ENCODE measurements at regions not wholly inside any gene's neighbourhood (a gene's known extent, or its start where the extent isn't known, plus 50 kb on each side); places are given as distances from the start of the nearest gene placed in this dataset.

- Histone ChIP-seq H3K36me3 (ENCODE audit: control insufficient read depth, insufficient read depth, low read length) (no peaks in the 10 kb centered on the region), H3K9me3 (ENCODE audit: control insufficient read depth, low read depth, low read length) (no peaks in the 10 kb centered on the region), H3K4me3 (ENCODE audit: low read length) (no peak overlapping the region), H3K27me3 (ENCODE audit: control insufficient read depth, insufficient read depth, low read length) (no peaks in the 10 kb centered on the region), H3K27ac (ENCODE audit: low read length) (no peak overlapping the region), H3K4me1 (ENCODE audit: control insufficient read depth, insufficient read depth, low read length) (no peaks in the 10 kb centered on the region)
- no peak for DNase-seq
- 81% methylated on average over 4 of the region's 7 CpGs for WGBS (ENCODE audit: insufficient coverage, low lambda C conversion rate)
Measured at GRCh38 chr18:24819141-24819890, 358.9 kb downstream of the HRH4 start.

GRCh38 chr18:24825397-24825796, 365.0 kb downstream of the HRH4 start:
- no CpG with 5 or more reads among the region's 1 CpG for WGBS (ENCODE audit: insufficient coverage, low lambda C conversion rate)
- Histone ChIP-seq H3K36me3 (ENCODE audit: control insufficient read depth, insufficient read depth, low read length) (no peaks in the 10 kb centered on the region), H3K9me3 (ENCODE audit: control insufficient read depth, low read depth, low read length) (no peaks in the 10 kb centered on the region), H3K27me3 (ENCODE audit: control insufficient read depth, insufficient read depth, low read length) (no peaks in the 10 kb centered on the region), H3K4me1 (ENCODE audit: control insufficient read depth, insufficient read depth, low read length) (no peaks in the 10 kb centered on the region), H3K27ac (ENCODE audit: low read length) (no peak overlapping the region), H3K4me3 (ENCODE audit: low read length) (no peak overlapping the region)
- DNase-seq = no peak

GRCh38 chr18:24826605-24827004, 366.2 kb downstream of the HRH4 start:
- no peaks in the 10 kb centered on the region for H3K36me3 ChIP-seq (ENCODE audit: control insufficient read depth, insufficient read depth, low read length)
- 90% methylated on average over 2 of the region's 2 CpGs for WGBS (ENCODE audit: insufficient coverage, low lambda C conversion rate)
- DNase-seq = no peak

GRCh38 chr18:24827501-24827900, 367.1 kb downstream of the HRH4 start:
- Histone ChIP-seq H3K4me1 (ENCODE audit: control insufficient read depth, insufficient read depth, low read length) (no peaks in the 10 kb centered on the region), H3K9me3 (ENCODE audit: control insufficient read depth, low read depth, low read length) (no peaks in the 10 kb centered on the region), H3K4me3 (ENCODE audit: low read length) (no peak overlapping the region), H3K27ac (ENCODE audit: low read length) (no peak overlapping the region), H3K36me3 (ENCODE audit: control insufficient read depth, insufficient read depth, low read length) (no peaks in the 10 kb centered on the region), H3K27me3 (ENCODE audit: control insufficient read depth, insufficient read depth, low read length) (no peaks in the 10 kb centered on the region)
- no CpG with 5 or more reads among the region's 1 CpG for WGBS (ENCODE audit: insufficient coverage, low lambda C conversion rate)
- DNase-seq = no peak

More at GRCh38 chr18:24826605-24827004, 366.2 kb downstream of the HRH4 start:
- Histone ChIP-seq H3K9me3 (ENCODE audit: control insufficient read depth, low read depth, low read length) (no peaks in the 10 kb centered on the region), H3K27me3 (ENCODE audit: control insufficient read depth, insufficient read depth, low read length) (no peaks in the 10 kb centered on the region), H3K27ac (ENCODE audit: low read length) (no peak overlapping the region), H3K4me3 (ENCODE audit: low read length) (no peak overlapping the region), H3K4me1 (ENCODE audit: control insufficient read depth, insufficient read depth, low read length) (no peaks in the 10 kb centered on the region)

GRCh38 chr18:24831081-24831480, 370.6 kb downstream of the HRH4 start:
- no peak overlapping the region for H3K4me3 ChIP-seq (ENCODE audit: low read length)
- 83% methylated on average over 1 of the region's 6 CpGs for WGBS (ENCODE audit: insufficient coverage, low lambda C conversion rate)
- no peak overlapping the region for H3K27ac ChIP-seq (ENCODE audit: low read length)

GRCh38 chr18:24831871-24832665, 371.6 kb downstream of the HRH4 start:
- Histone ChIP-seq H3K27me3 (ENCODE audit: control insufficient read depth, insufficient read depth, low read length) (no peaks in the 10 kb centered on the region), H3K36me3 (ENCODE audit: control insufficient read depth, insufficient read depth, low read length) (no peaks in the 10 kb centered on the region), H3K9me3 (ENCODE audit: control insufficient read depth, low read depth, low read length) (no peaks in the 10 kb centered on the region), H3K4me3 (ENCODE audit: low read length) (no peak overlapping the region), H3K27ac (ENCODE audit: low read length) (no peak overlapping the region), H3K4me1 (ENCODE audit: control insufficient read depth, insufficient read depth, low read length) (no peaks in the 10 kb centered on the region)
- WGBS (ENCODE audit: insufficient coverage, low lambda C conversion rate) = no CpG with 5 or more reads among the region's 11 CpGs
- no peak for DNase-seq

More at GRCh38 chr18:24831081-24831480, 370.6 kb downstream of the HRH4 start:
- Histone ChIP-seq H3K27me3 (ENCODE audit: control insufficient read depth, insufficient read depth, low read length) (no peaks in the 10 kb centered on the region), H3K4me1 (ENCODE audit: control insufficient read depth, insufficient read depth, low read length) (no peaks in the 10 kb centered on the region), H3K9me3 (ENCODE audit: control insufficient read depth, low read depth, low read length) (no peaks in the 10 kb centered on the region), H3K36me3 (ENCODE audit: control insufficient read depth, insufficient read depth, low read length) (no peaks in the 10 kb centered on the region)
- DNase-seq = no peak

GRCh38 chr18:24835751-24836150, 375.3 kb downstream of the HRH4 start:
- Histone ChIP-seq H3K27ac (ENCODE audit: low read length) (no peak overlapping the region), H3K9me3 (ENCODE audit: control insufficient read depth, low read depth, low read length) (no peaks in the 10 kb centered on the region), H3K27me3 (ENCODE audit: control insufficient read depth, insufficient read depth, low read length) (no peaks in the 10 kb centered on the region), H3K36me3 (ENCODE audit: control insufficient read depth, insufficient read depth, low read length) (no peaks in the 10 kb centered on the region), H3K4me1 (ENCODE audit: control insufficient read depth, insufficient read depth, low read length) (no peaks in the 10 kb centered on the region), H3K4me3 (ENCODE audit: low read length) (no peak overlapping the region)
- DNase-seq = no peak
- no CpG with 5 or more reads among the region's 1 CpG for WGBS (ENCODE audit: insufficient coverage, low lambda C conversion rate)

- no peaks in the 10 kb centered on the region for H3K9me3 ChIP-seq (ENCODE audit: control insufficient read depth, low read depth, low read length)
- no peaks in the 10 kb centered on the region for H3K27me3 ChIP-seq (ENCODE audit: control insufficient read depth, insufficient read depth, low read length)
- no peak overlapping the region for H3K27ac ChIP-seq (ENCODE audit: low read length)
- no peaks in the 10 kb centered on the region for H3K36me3 ChIP-seq (ENCODE audit: control insufficient read depth, insufficient read depth, low read length)
- WGBS (ENCODE audit: insufficient coverage, low lambda C conversion rate) = no CpG with 5 or more reads among the region's 3 CpGs
- no peak overlapping the region for H3K4me3 ChIP-seq (ENCODE audit: low read length)
- DNase-seq = no peak
- H3K4me1 ChIP-seq (ENCODE audit: control insufficient read depth, insufficient read depth, low read length) = no peaks in the 10 kb centered on the region
Measured at GRCh38 chr18:24837066-24837465, 376.6 kb downstream of the HRH4 start.

- H3K27me3 ChIP-seq (ENCODE audit: control insufficient read depth, insufficient read depth, low read length) = no peaks in the 10 kb centered on the region
- H3K27ac ChIP-seq (ENCODE audit: low read length) = no peak overlapping the region
- no peaks in the 10 kb centered on the region for H3K9me3 ChIP-seq (ENCODE audit: control insufficient read depth, low read depth, low read length)
- WGBS (ENCODE audit: insufficient coverage, low lambda C conversion rate) = no CpG with 5 or more reads among the region's 3 CpGs
- H3K4me1 ChIP-seq (ENCODE audit: control insufficient read depth, insufficient read depth, low read length) = no peaks in the 10 kb centered on the region
- no peak overlapping the region for H3K4me3 ChIP-seq (ENCODE audit: low read length)
- no peak for DNase-seq
- H3K36me3 ChIP-seq (ENCODE audit: control insufficient read depth, insufficient read depth, low read length) = no peaks in the 10 kb centered on the region
Measured at GRCh38 chr18:24840051-24840450, 379.6 kb downstream of the HRH4 start.

- H3K36me3 ChIP-seq (ENCODE audit: control insufficient read depth, insufficient read depth, low read length) = no peaks in the 10 kb centered on the region
- peaks cover 3% of the 10 kb centered on the region for H3K4me1 ChIP-seq (ENCODE audit: control insufficient read depth, insufficient read depth, low read length)
- no CpG with 5 or more reads among the region's 6 CpGs for WGBS (ENCODE audit: insufficient coverage, low lambda C conversion rate)
Measured at GRCh38 chr18:24840640-24841039, 380.2 kb downstream of the HRH4 start.

More at GRCh38 chr18:24840640-24841039, 380.2 kb downstream of the HRH4 start:
- DNase-seq = no peak
- Histone ChIP-seq H3K27me3 (ENCODE audit: control insufficient read depth, insufficient read depth, low read length) (no peaks in the 10 kb centered on the region), H3K27ac (ENCODE audit: low read length) (no peak overlapping the region), H3K4me3 (ENCODE audit: low read length) (no peak overlapping the region), H3K9me3 (ENCODE audit: control insufficient read depth, low read depth, low read length) (no peaks in the 10 kb centered on the region)
